Omental fat pad (tissue), 3 donors: ENCODE measurements at regions not wholly inside any gene's neighbourhood (a gene's known extent, or its start where the extent isn't known, plus 50 kb on each side); places are given as distances from the start of the nearest gene placed in this dataset. TPM values are rescaled to one million over a fixed set of nuclear protein-coding genes. Genes with fewer than 3 reads are reported as not detected.
"Not testable (repeated sequence)": the region's sequence is repeated elsewhere in the genome, so short reads cannot be mapped to it uniquely, and the experiment has no call there.

Experiments used
- ATAC-seq: fragments of 150-250 bp; one replicate; pipeline ENCODE4 v1.9.1; 2016; ENCODE audit warnings: mild to moderate bottlenecking, moderate library complexity; ENCODE audit not compliant: low FRiP score
- DNase-seq: peaks from one replicate; pipeline ENCODE4 v3.0.0-alpha.2; 2019; ENCODE audit warnings: low spot score
- small RNA-seq: library from RNA; depleted of rRNA; stranded (forward); fragments of <200 nt; gene quantifications from one replicate; pipeline ENCODE3, GENCODE V24; 2016
- TF ChIP-seq, protein P1 (sequence below), 3 donors: fragments of 450-650 bp; IDR thresholded peaks; one replicate each; pipeline ENCODE4 v1.5.1; 2016 to 2017; ENCODE audit warnings: antibody characterized with exemption in 3 of 3, mild to moderate bottlenecking in 3 of 3, moderate library complexity in 2 of 3

DNA sequence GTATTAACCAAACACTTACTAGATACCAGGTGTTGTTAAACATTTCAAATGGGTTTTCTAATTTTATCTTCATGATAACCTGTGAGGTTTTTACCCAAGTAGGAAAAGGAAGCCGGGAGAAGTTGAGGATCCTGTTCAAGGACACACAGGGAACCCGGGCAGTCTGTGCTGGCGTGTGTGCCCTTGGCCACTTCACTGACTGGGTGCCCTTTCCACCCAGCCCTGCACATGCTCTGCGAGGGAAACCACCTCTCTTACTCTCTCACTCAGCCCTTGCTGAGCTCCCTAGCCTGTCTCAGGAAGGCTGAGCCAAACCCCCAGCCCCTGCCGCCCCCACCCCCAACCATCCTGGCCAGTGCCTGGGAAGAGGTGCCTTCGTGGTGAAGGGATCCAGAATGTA, 51.8 kb downstream of the TEX44 start:
- ATAC-seq, result no peak
- TF ChIP-seq, protein P1, sequence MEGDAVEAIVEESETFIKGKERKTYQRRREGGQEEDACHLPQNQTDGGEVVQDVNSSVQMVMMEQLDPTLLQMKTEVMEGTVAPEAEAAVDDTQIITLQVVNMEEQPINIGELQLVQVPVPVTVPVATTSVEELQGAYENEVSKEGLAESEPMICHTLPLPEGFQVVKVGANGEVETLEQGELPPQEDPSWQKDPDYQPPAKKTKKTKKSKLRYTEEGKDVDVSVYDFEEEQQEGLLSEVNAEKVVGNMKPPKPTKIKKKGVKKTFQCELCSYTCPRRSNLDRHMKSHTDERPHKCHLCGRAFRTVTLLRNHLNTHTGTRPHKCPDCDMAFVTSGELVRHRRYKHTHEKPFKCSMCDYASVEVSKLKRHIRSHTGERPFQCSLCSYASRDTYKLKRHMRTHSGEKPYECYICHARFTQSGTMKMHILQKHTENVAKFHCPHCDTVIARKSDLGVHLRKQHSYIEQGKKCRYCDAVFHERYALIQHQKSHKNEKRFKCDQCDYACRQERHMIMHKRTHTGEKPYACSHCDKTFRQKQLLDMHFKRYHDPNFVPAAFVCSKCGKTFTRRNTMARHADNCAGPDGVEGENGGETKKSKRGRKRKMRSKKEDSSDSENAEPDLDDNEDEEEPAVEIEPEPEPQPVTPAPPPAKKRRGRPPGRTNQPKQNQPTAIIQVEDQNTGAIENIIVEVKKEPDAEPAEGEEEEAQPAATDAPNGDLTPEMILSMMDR (IDR thresholded peaks at IDR 0.05), result no peak

DNA sequence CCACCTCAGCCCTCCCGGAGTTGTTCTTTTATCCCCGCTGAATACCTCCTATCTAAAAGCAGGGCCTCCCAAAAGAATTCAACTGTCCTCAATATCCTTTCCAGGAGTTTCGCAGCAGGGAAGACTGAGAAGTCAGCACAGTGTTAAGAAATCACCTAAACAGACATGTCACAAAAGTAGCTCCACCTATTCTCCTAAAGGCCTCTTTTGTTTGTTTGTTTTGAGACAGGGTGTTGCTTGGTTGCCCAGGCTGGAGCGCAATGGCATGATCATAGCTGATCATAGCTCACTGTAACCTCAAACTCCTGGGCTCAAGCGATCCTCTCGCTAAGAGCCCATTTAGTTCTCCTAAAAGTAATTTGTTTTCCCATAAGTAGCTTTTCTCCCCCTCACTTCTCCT, 53.8 kb downstream of the TEX44 start:
- TF ChIP-seq, protein P1 (IDR thresholded peaks at IDR 0.05), result no peak
- DNase-seq (no peak), ATAC-seq (peak; percentile 18)

More for the DNA sequence above, 51.8 kb downstream of the TEX44 start:
- DNase-seq, result no peak

DNA sequence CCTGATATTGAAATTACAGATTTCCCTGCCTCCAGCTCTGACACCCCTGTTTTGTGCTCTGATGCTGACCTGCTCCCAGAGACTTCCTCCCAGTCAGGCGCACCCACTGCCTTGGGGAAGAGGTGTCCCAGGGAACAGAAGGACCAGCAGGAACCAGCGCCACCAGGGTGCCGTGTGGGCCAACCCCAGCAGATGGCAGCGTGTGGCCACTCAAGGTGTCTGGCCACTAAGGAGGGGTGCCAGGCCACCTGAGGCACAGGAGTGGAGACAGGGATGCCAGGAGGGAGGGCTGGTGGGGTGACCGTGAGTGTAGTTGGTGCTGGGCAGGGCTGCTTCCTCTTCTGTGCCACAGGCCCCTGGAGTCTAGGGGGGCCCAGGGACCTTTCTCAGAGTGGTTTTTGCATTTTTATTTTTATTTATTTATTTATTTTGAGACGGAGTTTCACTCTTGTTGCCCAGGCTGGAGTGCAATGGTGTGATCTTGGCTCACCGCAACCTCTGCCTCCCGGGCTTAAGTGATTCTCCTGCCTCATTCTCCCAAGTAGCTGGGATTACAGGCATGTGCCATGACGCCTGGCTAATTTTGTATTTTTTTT, 56.0 kb downstream of the TEX44 start:
- DNase-seq (no peak), ATAC-seq (peak; percentile 58)
- TF ChIP-seq, protein P1 (IDR thresholded peaks at IDR 0.05), result no peak

GRCh38 chr2:231651561-231651960, 56.8 kb upstream of the PTMA start:
- ATAC-seq, DNase-seq: not testable (repeated sequence)

DNA sequence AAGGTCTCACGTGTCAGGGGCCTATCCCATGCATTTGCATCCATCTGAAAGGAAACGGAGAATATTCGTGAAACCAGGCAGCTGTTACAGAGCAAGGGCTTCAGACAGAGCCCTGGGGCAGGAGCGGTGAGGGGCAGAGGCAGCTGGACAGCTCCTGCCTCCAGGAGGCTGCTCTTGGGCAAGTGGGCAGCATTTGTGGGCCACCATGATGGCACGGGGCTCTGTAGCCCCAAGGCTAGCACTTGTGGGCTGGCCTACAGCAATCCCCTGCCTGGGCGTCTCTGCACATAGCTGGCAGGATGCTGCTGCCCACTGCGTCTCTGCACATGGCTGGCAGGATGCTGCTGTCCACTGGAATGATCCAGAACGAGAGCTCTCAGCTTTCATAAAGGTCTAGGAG, 52.8 kb upstream of the PTMA start:
- TF ChIP-seq, protein P1 (IDR thresholded peaks at IDR 0.05), result no peak
- ATAC-seq, result no peak

GRCh38 chr2:231655894-231656293, 52.4 kb upstream of the PTMA start:
- ATAC-seq, result no peak
- no peak for DNase-seq
- TF ChIP-seq, protein P1 (IDR thresholded peaks at IDR 0.05), result no peak

More for the DNA sequence above, 52.8 kb upstream of the PTMA start:
- DNase-seq, result no peak

Small RNA genes lying in the stretch of these regions (small RNA-seq; reads per million reads assigned to genes)
- not detected for gene RN7SL499P
